ENCODE measurements at regions not wholly inside any gene's neighbourhood (a gene's known extent, or its start where the extent isn't known, plus 50 kb on each side); places are given as distances from the start of the nearest gene placed in this dataset.

- TF ChIP-seq CTCF (conservative IDR thresholded peaks at IDR 0.05 in 1 of 2, IDR thresholded peaks at IDR 0.05 in 1 of 2; ENCODE audit: extremely low read depth in 1 of 2, insufficient read depth in 1 of 2, low read depth in 1 of 2, low read length in 2 of 2) (no peak), EZH2 (IDR thresholded peaks at IDR 0.05; ENCODE audit: borderline replicate concordance, low read length) (no peak)
These were observed 83.7 kb upstream of the KAZN start for GRCh38 chr1:14514739-14515138.

Measured in mammary epithelial cell (primary cell).